Hepatocyte (in vitro differentiated cells): ENCODE measurements at regions not wholly inside any gene's neighbourhood (a gene's known extent, or its start where the extent isn't known, plus 50 kb on each side); places are given as distances from the start of the nearest gene placed in this dataset.

Experiments used
- DNase-seq: peaks from one replicate; pipeline ENCODE4 v3.0.0-alpha.2; 2016; ENCODE audit warnings: low spot score
- H2AFZ ChIP-seq: fragments of 200-600 bp; sonication (generic); 2 replicates; pipeline ENCODE4 v1.6.0; 2016; ENCODE audit warnings: antibody characterized with exemption, mild to moderate bottlenecking
- H3K27ac ChIP-seq: fragments of 200-600 bp; sonication (generic); 2 replicates; pipeline ENCODE4 v1.5.1; 2016; ENCODE audit warnings: mild to moderate bottlenecking
- H3K27me3 ChIP-seq: fragments of 200-600 bp; sonication (generic); 2 replicates; pipeline ENCODE4 v1.6.1; 2016
- H3K36me3 ChIP-seq: fragments of 200-600 bp; sonication (generic); replicated peaks from 2 replicates; pipeline ENCODE4 v1.5.1; 2016; ENCODE audit warnings: low read depth; ENCODE audit not compliant: insufficient read depth
- H3K4me1 ChIP-seq: fragments of 200-600 bp; sonication (generic); 2 replicates; pipeline ENCODE4 v1.5.1; 2016; ENCODE audit warnings: mild to moderate bottlenecking, moderate library complexity; ENCODE audit not compliant: insufficient read depth
- H3K4me2 ChIP-seq: fragments of 200-600 bp; sonication (generic); 2 replicates; pipeline ENCODE4 v1.6.0; 2016
- H3K4me3 ChIP-seq: fragments of 200-600 bp; sonication (generic); 2 replicates; pipeline ENCODE4 v1.5.1; 2016; ENCODE audit warnings: mild to moderate bottlenecking
- H3K79me2 ChIP-seq: fragments of 200-600 bp; sonication (generic); 2 replicates; pipeline ENCODE4 v1.6.0; 2017; ENCODE audit warnings: mild to moderate bottlenecking
- H3K9me2 ChIP-seq: fragments of 200-600 bp; sonication (generic); replicated peaks from 2 replicates; pipeline ENCODE4 v1.6.0; 2017; ENCODE audit warnings: mild to moderate bottlenecking; ENCODE audit not compliant: insufficient read depth
- H3K9me3 ChIP-seq: fragments of 200-600 bp; sonication (generic); 2 replicates; pipeline ENCODE4 v1.5.1; 2016; ENCODE audit warnings: low read depth, mild to moderate bottlenecking
- H4K20me1 ChIP-seq: fragments of 200-600 bp; sonication (generic); 2 replicates; pipeline ENCODE4 v1.6.0; 2016; ENCODE audit warnings: mild to moderate bottlenecking; ENCODE audit not compliant: insufficient read depth, poor library complexity, severe bottlenecking
- CTCF ChIP-seq: fragments of 200-600 bp; sonication (generic); IDR thresholded peaks from 2 replicates; pipeline ENCODE4 v1.5.1; 2016; ENCODE audit warnings: antibody characterized with exemption, mild to moderate bottlenecking; ENCODE audit not compliant: poor library complexity
- EZH2 ChIP-seq: fragments of 200-600 bp; sonication (generic); IDR thresholded peaks from 2 replicates; pipeline ENCODE4 v1.6.1; 2016; ENCODE audit warnings: antibody characterized with exemption, mild to moderate bottlenecking, borderline replicate concordance
- EZH2phosphoT487 ChIP-seq: fragments of 200-600 bp; sonication (generic); IDR thresholded peaks from one replicate; pipeline ENCODE4 v1.6.1; 2018; ENCODE audit warnings: antibody characterized with exemption, mild to moderate bottlenecking, low read depth, moderate library complexity; ENCODE audit not compliant: unreplicated experiment, severe bottlenecking
- WGBS: methylation state at CpG from one replicate; pipeline ENCODE4 v1.1.6; 2016; ENCODE audit warnings: low lambda C conversion rate; ENCODE audit errors: missing lambda C conversion rate; 5-methylcytosine and 5-hydroxymethylcytosine counted together

- H3K36me3 ChIP-seq, result no peaks in the 10 kb centered on the region
- H3K4me1 ChIP-seq, result no peaks in the 10 kb centered on the region
- H3K4me3 ChIP-seq, result no peak overlapping the region
- no peaks in the 10 kb centered on the region for H3K9me2 ChIP-seq
- H2AFZ ChIP-seq, result no peak overlapping the region
- no peaks in the 10 kb centered on the region for H4K20me1 ChIP-seq
- H3K27ac ChIP-seq, result no peak overlapping the region
- H3K4me2 ChIP-seq, result no peak overlapping the region
- H3K27me3 ChIP-seq, result no peaks in the 10 kb centered on the region
- DNase-seq, result no peak
- no peaks in the 10 kb centered on the region for H3K9me3 ChIP-seq
- H3K79me2 ChIP-seq, result no peaks in the 10 kb centered on the region
- TF ChIP-seq EZH2phosphoT487 (no peak), EZH2 (no peak), CTCF (no peak)
These were observed 255.7 kb upstream of the THUMPD2 start for GRCh38 chr2:40034801-40035200.

GRCh38 chr2:40034198-40034597, 255.1 kb upstream of the THUMPD2 start:
- H3K4me2 ChIP-seq, result no peak overlapping the region
- H3K36me3 ChIP-seq, result no peaks in the 10 kb centered on the region
- WGBS, result 67% methylated on average over 3 of the region's 3 CpGs
- H3K27me3 ChIP-seq, result no peaks in the 10 kb centered on the region
- no peak overlapping the region for H3K4me3 ChIP-seq
- TF ChIP-seq CTCF (no peak), EZH2 (no peak), EZH2phosphoT487 (no peak)
- no peaks in the 10 kb centered on the region for H3K79me2 ChIP-seq
- no peaks in the 10 kb centered on the region for H3K9me3 ChIP-seq
- DNase-seq, result no peak
- H4K20me1 ChIP-seq, result no peaks in the 10 kb centered on the region
- H3K4me1 ChIP-seq, result no peaks in the 10 kb centered on the region
- H3K9me2 ChIP-seq, result no peaks in the 10 kb centered on the region
- H2AFZ ChIP-seq, result no peak overlapping the region
- no peak overlapping the region for H3K27ac ChIP-seq

GRCh38 chr2:40033781-40034180, 254.7 kb upstream of the THUMPD2 start:
- Histone ChIP-seq H4K20me1 (no peaks in the 10 kb centered on the region), H3K9me3 (no peaks in the 10 kb centered on the region), H3K4me2 (no peak overlapping the region), H3K27ac (no peak overlapping the region), H3K4me3 (no peak overlapping the region), H3K4me1 (no peaks in the 10 kb centered on the region), H3K9me2 (no peaks in the 10 kb centered on the region), H2AFZ (no peak overlapping the region), H3K27me3 (no peaks in the 10 kb centered on the region), H3K36me3 (no peaks in the 10 kb centered on the region), H3K79me2 (no peaks in the 10 kb centered on the region)
- 91% methylated on average over 4 of the region's 4 CpGs for WGBS
- DNase-seq, result no peak
- TF ChIP-seq EZH2 (no peak), EZH2phosphoT487 (no peak), CTCF (no peak)
